Vagina (tissue), 2 donors: ENCODE measurements at regions not wholly inside any gene's neighbourhood (a gene's known extent, or its start where the extent isn't known, plus 50 kb on each side); places are given as distances from the start of the nearest gene placed in this dataset.

Experiments used
- POLR2A ChIP-seq, 2 donors: fragments of 450-650 bp; IDR thresholded peaks; one replicate each; pipeline ENCODE4 v1.6.1; 2017; ENCODE audit warnings: antibody characterized with exemption in 2 of 2, mild to moderate bottlenecking in 2 of 2, moderate library complexity in 2 of 2
- POLR2AphosphoS5 ChIP-seq, 2 donors: sonication (generic); formaldehyde crosslinking; IDR thresholded peaks; one replicate each; pipeline ENCODE4 v1.9.0; 2017; ENCODE audit warnings: antibody characterized with exemption in 2 of 2, mild to moderate bottlenecking in 2 of 2, low read depth in 1 of 2; ENCODE audit not compliant: insufficient read depth in 1 of 2
- TF ChIP-seq, protein P1 (sequence below), 3 experiments: fragments of 450-650 bp in 2 of 3; fragments of 200-600 bp in 1 of 3; sonication (generic) in 1 of 3; IDR thresholded peaks; one replicate each; pipeline ENCODE4 v1.5.1; 2017 to 2019; ENCODE audit warnings: antibody characterized with exemption in 3 of 3, mild to moderate bottlenecking in 2 of 3, moderate library complexity in 2 of 3

DNA sequence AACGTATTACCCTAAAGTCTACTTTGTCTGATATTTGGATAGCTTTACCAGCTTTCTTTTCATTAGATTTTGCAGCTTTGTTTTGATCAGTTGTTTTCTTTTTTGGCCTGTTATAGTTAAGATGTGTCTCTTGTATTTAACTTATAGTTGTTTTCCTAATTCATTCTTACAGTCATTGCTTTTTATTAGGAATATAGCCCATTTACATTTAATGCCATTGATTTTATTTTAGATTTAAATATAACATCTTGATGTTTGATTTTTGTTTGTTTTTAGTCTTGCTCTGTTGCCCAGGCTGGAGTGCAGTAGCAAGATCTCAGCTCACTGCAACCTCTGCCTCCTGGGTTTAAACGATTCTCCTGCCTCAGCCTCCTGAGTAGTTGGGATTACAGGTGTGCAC is 215.9 kb upstream of the HDAC4 start:
- TF ChIP-seq, protein P1, sequence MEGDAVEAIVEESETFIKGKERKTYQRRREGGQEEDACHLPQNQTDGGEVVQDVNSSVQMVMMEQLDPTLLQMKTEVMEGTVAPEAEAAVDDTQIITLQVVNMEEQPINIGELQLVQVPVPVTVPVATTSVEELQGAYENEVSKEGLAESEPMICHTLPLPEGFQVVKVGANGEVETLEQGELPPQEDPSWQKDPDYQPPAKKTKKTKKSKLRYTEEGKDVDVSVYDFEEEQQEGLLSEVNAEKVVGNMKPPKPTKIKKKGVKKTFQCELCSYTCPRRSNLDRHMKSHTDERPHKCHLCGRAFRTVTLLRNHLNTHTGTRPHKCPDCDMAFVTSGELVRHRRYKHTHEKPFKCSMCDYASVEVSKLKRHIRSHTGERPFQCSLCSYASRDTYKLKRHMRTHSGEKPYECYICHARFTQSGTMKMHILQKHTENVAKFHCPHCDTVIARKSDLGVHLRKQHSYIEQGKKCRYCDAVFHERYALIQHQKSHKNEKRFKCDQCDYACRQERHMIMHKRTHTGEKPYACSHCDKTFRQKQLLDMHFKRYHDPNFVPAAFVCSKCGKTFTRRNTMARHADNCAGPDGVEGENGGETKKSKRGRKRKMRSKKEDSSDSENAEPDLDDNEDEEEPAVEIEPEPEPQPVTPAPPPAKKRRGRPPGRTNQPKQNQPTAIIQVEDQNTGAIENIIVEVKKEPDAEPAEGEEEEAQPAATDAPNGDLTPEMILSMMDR (IDR thresholded peaks at IDR 0.05): no peak
- TF ChIP-seq POLR2A (IDR thresholded peaks at IDR 0.05) (no peak), POLR2AphosphoS5 (IDR thresholded peaks at IDR 0.05; ENCODE audit: insufficient read depth in 1 of 2, low read depth in 1 of 2) (no peak)
